ENCODE measurements at regions not wholly inside any gene's neighbourhood (a gene's known extent, or its start where the extent isn't known, plus 50 kb on each side); places are given as distances from the start of the nearest gene placed in this dataset.
"Not testable (repeated sequence)": the region's sequence is repeated elsewhere in the genome, so short reads cannot be mapped to it uniquely, and the experiment has no call there.

GRCh38 chr3:20924646-20925385 is 738.8 kb upstream of the SGO1 start:
- 63 to 71% (median 64%) methylated on average over 5 of the region's 5 CpGs for WGBS, 3 donors
- Histone ChIP-seq H3K4me1 (ENCODE audit: insufficient read depth) (no peaks in the 10 kb centered on the region), H3K27me3 (no peaks in the 10 kb centered on the region), H3K36me3 (no peaks in the 10 kb centered on the region), H3K9me3 (no peaks in the 10 kb centered on the region), H3K4me3 (no peak overlapping the region), H3K27ac (no peak overlapping the region)
- intact Hi-C loops (cut with DNase I): no loop called here
- DNase-seq: no peak
- TF ChIP-seq POLR2A (IDR thresholded peaks at IDR 0.05) (no peak), EP300 (IDR thresholded peaks at IDR 0.05) (no peak), CTCF (IDR thresholded peaks at IDR 0.05) (no peak)

GRCh38 chr3:20921112-20921511 is 735.1 kb upstream of the SGO1 start:
- H3K9me3 ChIP-seq; H3K36me3 ChIP-seq; H3K4me3 ChIP-seq; intact Hi-C loops (cut with DNase I); H3K27ac ChIP-seq; H3K27me3 ChIP-seq; DNase-seq; H3K4me1 ChIP-seq (ENCODE audit: insufficient read depth): not testable (repeated sequence)
- WGBS, 3 donors: 92 to 98% (median 96%) methylated on average over 5 of the region's 5 CpGs

- Histone ChIP-seq H3K9me3 (no peaks in the 10 kb centered on the region), H3K4me3 (no peak overlapping the region), H3K27me3 (no peaks in the 10 kb centered on the region), H3K27ac (no peak overlapping the region), H3K4me1 (ENCODE audit: insufficient read depth) (no peaks in the 10 kb centered on the region), H3K36me3 (no peaks in the 10 kb centered on the region)
- intact Hi-C loops (cut with DNase I): no loop called here
- no peak for TF ChIP-seq CTCF (IDR thresholded peaks at IDR 0.05)
- no peak for TF ChIP-seq POLR2A (IDR thresholded peaks at IDR 0.05)
- no peak for TF ChIP-seq EP300 (IDR thresholded peaks at IDR 0.05)
- WGBS, 3 donors: 83 to 92% (median 90%) methylated on average over 6 of the region's 6 CpGs
- DNase-seq: no peak
Observed at GRCh38 chr3:20916951-20917606, 731.1 kb upstream of the SGO1 start.

- Histone ChIP-seq H3K36me3 (no peaks in the 10 kb centered on the region), H3K9me3 (no peaks in the 10 kb centered on the region), H3K27ac (no peak overlapping the region), H3K27me3 (no peaks in the 10 kb centered on the region), H3K4me3 (no peak overlapping the region), H3K4me1 (ENCODE audit: insufficient read depth) (no peaks in the 10 kb centered on the region)
- DNase-seq: no peak
- intact Hi-C loops (cut with DNase I): no loop called here
- 42 to 68% (median 58%) methylated on average over 2 of the region's 2 CpGs for WGBS, 3 donors
- TF ChIP-seq EP300 (IDR thresholded peaks at IDR 0.05) (no peak), CTCF (IDR thresholded peaks at IDR 0.05) (no peak), POLR2A (IDR thresholded peaks at IDR 0.05) (no peak)
Observed at GRCh38 chr3:20914310-20914709, 728.3 kb upstream of the SGO1 start.

- Histone ChIP-seq H3K27ac (no peak overlapping the region), H3K36me3 (no peaks in the 10 kb centered on the region), H3K4me3 (no peak overlapping the region), H3K27me3 (no peaks in the 10 kb centered on the region), H3K4me1 (ENCODE audit: insufficient read depth) (no peaks in the 10 kb centered on the region), H3K9me3 (no peaks in the 10 kb centered on the region)
- DNase-seq: no peak
- WGBS, 3 donors: 84 to 93% (median 92%) methylated on average over 2 of the region's 2 CpGs
- TF ChIP-seq POLR2A (IDR thresholded peaks at IDR 0.05) (no peak), CTCF (IDR thresholded peaks at IDR 0.05) (no peak), EP300 (IDR thresholded peaks at IDR 0.05) (no peak)
- intact Hi-C loops (cut with DNase I): no loop called here
Observed at GRCh38 chr3:20912406-20912805, 726.4 kb upstream of the SGO1 start.
